HuH-7 (cell line): ENCODE measurements at regions not wholly inside any gene's neighbourhood (a gene's known extent, or its start where the extent isn't known, plus 50 kb on each side); places are given as distances from the start of the nearest gene placed in this dataset.
"Not testable (repeated sequence)": the region's sequence is repeated elsewhere in the genome, so short reads cannot be mapped to it uniquely, and the experiment has no call there.

Source experiments
- DNase-seq: peaks from one replicate; pipeline ENCODE4 v3.0.0; 2011; ENCODE audit warnings: low spot score

DNA sequence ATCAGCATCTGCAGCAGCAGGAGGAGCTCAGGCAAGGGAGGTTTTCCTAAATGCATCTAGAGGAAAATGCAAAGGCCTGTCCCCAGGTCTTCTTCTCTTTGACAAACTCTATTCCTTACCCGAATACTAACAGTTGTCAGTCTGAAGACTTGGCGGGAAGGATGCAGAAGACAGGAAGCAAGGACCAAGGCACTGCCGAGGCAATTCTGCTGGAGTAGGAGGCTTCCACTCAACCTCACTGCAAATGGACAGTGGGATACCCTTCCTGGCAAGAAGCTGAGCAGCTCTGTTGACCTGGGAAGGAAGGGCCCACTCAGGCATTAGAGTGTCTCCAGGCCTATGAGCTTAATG is 373.0 kb downstream of the CCSER2 start:
- no peak for DNase-seq

DNA sequence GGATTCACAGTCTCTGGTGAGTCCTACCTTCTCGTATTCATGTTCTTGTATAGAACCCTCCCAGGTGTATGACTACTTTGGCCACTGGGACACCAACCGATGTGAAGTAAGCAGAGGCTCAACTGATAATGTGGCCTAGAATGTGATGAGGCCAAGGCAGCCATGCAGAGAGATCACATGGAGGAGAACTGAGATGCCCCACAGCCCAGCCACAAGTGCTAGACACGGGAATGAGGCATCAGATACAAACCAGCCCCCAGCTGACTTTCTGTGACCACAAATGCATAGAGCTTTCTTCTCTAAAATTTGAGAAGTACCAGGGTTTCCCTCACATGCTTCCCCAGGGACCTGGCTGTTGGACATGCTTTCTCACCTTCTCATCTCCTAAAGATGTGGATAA is 375.7 kb downstream of the CCSER2 start:
- no peak for DNase-seq

DNA sequence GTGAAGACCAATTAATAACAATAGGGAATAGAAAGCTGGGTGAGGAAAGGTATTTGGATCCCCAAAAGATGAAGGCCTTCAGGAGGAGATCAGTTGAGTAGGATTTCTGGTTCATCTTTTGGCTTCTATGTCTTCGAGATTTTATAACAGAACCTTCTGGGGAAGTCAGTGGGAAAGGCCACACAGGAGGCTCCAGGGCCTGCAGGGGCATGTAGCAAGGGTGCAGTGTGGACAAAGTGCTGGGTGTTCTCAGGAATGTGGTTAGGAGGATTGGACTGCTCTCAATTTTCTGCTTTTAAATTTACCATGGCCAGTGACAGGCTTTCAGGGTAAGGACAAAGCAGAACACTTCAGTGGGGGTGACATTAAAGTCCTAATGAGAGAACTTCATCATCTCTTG is 378.0 kb downstream of the CCSER2 start:
- DNase-seq = no peak

DNA sequence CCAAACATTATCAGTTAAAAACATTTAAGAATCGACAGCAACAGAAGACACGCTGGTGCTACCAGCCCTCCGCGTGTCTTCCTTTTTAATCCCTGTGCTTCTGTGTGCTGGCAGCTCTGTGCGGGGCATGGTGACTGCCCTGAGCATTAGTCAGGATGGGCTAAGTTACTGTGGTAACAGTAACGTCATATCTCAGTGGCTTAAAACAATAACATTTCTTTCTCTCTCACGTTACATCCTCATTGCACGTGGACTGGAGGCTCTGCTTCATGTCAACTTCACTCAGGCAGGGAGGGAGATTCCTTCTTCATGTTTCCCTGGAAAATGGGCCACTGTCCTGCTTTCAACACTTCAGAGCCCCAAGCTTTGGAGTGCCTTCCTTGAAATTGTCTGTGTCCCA is 378.5 kb downstream of the CCSER2 start:
- no peak for DNase-seq

DNA sequence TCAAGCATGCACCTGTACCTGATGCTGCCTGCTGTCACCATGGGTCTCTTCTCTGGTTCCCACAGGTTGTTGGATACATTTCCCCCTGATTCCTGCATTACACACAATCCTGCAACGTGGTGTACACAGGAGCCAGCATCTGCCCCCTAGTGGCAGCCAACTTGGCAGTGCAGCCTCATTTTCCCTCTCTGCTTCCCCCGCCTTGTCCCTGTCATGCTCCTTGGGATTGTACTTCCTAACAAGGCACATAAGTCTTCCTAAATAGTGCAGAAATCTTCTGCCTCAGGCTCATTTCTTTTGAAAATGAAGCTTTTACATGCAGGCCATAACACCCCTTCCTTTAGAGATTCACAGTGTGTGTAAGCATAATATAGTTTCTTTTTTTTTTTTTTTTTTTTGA is 387.5 kb downstream of the CCSER2 start:
- peak; percentile 54 for DNase-seq

DNA sequence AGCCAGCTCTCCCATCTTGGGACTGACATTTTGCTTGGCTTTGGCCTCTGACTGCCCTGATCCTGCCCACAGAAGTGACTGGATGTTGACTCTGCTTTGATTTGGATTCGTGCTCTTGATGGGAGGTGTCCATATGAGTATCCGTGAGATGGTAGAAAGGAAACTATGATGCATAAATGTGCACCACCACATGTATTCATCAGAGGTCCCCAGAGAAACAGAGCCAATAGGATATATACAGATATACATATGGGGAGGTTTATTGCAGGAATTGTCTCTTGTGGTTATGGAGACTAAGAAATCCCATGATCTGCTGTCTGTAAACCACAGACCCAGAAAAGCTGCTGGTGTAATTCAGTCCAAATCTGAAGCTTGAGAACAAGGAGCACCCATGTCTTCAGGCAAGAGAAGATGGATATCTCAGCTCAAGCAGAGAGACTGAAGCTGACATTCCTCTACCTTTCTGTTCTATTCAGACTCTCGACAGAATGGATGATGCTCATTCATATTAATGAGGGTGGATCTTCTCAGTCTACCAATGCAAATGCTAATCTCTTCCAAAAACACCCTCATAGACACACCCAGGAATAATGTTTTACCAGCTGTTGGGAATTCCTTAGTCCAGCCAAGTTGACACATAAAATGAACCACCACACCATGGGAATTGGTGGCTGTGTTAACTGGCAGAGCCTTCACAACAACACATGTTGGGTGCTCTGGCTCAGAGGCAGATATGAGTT is 390.7 kb downstream of the CCSER2 start:
- no peak for DNase-seq

DNA sequence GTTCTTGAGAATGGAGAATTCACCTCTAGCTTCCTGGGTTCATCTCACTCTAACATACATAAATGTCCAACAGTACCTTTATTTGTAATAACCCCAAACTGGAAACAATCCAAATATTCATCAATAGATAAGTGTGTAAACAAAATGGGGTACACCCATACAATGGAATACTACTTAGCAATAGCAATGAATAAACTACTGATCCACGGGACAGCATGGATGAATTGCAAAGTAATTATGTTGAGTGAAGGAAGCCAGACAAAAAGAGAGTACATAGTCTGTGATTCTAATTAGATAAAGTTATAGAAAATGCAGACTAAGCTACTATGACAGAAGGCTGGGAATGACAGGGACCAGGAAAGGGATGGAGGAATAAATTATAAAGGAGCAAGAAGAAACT is 391.3 kb downstream of the CCSER2 start:
- DNase-seq = no peak

DNA sequence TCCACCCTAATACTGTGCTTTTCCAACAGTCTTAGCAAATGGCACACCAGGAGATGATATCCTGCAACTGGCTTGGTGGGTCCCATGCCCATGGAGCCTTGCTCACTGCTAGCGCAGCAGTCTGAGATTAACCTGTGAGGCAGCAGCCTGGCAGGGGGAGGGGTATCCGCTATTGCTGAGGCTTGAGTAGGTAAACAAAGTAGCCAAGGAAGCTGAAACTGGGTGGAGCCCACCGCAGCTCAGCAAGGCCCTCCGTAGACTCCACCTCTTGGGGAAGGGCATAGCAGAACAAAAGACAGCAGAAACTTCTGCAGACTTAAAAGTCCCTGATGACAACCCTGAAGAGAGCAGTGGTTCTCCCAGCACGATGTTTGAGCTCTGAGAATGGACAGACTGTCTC is 399.0 kb downstream of the CCSER2 start:
- DNase-seq = no peak

DNA sequence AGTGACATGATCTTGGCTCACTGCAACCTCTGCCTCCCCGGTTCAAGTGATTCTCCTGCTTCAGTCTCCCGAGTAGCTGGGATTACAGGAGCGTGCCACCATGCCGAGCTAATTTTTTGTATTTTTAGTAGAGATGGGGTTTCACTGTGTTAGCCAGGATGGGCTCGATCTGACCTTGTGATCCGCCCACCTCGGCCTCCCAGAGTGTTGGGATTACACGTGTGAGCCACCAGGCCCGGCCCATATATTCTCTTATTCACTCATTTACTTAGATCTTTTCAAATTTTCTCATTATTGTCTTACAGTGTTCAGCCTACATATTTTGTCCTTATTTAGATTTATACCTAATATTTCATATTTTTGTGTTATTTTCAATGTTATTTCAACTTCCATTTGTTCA is 410.7 kb downstream of the CCSER2 start:
- DNase-seq = not testable (repeated sequence)

DNA sequence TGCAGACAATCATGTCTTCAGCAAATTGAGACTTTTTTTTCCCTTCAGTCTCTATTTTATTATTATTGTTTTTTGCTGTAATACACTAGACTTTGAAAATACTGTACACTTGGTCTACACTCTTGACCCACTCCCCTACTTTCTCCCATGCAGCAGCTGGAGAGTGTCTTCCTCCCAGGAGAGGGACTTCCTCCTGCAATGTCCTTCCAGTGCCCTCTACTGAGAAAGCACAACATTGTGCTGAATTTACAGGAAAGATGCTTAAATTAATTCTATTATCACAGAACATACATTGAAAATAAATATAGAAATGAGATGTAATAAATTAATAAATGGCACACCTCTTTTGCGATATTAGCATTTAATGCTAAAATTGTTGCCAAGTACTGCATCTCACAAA is 411.3 kb downstream of the CCSER2 start:
- DNase-seq = no peak

DNA sequence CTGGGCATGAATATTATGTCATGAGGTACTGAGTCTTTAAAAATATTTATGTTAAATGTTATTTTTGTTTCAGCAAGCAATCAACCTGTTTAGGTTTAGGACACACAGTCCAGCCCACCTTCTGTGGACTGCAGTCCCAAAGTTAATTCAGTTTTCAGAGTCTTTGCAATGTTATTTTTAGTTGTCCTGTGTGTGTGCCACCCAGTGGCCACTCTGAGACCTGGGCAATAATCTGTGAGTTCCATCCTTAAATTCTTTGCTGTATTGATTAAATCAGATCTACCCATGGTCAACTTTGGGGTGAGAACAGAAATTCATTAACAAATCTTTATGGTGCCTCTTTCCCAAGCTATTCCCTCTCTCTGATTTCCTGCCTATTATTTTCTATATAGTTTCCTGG is 415.1 kb downstream of the CCSER2 start:
- no peak for DNase-seq

DNA sequence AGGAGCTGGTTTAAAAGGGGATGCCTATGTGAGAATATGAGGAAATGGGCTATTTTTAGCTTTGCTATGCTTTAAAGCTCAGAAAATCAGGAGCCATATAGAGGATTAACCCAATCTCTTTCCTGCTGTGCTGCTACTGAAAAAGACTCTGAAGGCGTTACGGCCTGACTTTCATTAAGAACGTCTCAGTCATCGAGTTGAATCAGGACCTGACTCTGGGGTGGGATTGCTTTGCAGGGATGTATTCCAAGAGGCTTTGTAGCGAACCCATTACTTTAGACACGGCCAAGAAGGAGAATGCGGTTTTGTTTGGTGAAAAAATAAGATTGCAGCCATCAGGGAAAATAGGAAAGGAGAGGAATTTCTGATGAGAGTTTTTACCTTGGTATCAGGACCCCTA is 426.9 kb downstream of the CCSER2 start:
- DNase-seq = no peak

DNA sequence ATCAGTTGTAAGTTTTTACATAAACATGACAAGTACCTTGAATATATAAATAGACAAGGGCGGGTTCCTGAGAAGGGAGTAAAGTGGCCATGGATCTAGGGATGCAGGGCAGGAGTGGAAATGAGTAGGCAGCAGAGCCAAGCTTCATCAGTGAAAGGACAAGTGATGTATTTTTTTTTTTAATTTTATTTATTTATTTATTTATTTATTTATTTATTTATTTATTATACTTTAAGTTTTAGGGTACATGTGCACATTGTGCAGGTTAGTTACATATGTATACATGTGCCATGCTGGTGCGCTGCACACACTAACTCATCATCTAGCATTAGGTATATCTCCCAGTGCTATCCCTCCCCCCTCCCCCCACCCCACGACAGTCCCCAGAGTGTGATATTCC is 428.3 kb downstream of the CCSER2 start:
- not testable (repeated sequence) for DNase-seq

DNA sequence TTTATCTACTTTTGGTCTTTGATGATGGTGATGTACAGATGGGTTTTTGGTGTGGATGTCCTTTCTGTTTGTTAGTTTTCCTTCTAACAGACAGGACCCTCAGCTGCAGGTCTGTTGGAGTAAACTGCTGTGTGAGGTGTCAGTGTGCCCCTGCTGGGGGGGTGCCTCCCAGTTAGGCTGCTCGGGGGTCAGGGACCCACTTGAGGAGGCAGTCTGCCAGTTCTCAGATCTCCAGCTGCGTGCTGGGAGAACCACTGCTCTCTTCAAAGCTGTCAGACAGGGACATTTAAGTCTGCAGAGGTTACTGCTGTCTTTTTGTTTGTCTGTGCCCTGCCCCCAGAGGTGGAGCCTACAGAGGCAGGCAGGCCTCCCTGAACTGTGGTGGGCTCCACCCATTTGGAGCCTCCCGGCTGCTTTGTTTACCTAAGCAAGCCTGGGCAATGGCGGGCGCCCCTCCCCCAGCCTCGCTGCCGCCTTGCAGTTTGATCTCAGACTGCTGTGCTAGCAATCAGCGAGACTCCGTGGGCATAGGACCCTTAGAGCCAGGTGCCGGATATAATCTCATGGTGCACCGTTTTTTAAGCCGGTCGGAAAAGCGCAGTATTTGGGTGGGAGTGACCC is 433.7 kb downstream of the CCSER2 start:
- DNase-seq = not testable (repeated sequence)

DNA sequence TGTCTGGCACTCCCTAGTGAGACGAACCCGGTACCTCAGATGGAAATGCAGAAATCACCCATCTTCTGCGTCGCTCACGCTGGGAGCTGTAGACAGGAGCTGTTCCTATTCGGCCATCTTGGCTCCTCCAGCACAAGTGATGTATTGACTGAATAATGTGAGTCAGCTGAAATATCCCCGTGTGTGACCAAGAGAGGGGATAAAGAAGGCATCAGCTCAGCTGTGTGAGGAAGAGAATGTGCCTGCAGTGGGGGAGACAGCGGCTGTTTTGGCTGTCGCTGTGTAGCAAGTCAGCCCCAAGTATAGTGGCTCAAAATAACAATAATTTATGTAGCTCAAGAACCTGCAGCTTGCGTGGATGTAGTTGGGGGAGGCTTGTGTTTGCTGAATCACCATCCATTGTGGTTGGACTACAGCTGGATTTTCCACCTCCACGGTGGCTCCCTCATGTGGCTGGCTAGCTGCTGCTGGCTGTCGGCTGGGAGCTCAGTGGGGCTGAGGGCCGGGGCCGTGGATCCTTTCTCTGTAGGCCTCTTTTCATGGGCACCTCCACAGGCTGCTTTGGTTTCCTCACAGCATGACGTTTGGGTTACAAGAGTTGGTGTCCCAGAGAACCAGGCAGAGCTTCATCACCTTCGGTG is 434.5 kb downstream of the CCSER2 start:
- peak; percentile 12 for DNase-seq

DNA sequence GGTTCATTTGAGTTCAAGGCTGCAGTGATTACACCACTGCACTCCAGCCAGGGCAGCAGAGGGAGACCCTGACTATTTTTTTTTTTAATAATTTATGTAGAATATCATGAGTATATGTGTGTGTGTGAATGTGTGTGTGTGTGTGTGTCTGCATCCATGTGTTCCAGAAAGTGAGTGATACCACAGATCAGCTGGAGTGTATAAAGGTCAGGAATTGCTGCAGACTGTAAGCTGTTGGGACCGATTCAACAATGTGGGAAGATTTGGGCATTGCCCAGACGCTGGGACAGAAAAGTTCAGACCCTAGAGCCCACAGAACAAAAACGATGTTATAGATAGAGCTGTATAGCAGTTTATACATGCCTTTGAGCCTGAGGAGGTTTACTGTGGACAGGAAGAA is 435.6 kb downstream of the CCSER2 start:
- DNase-seq = no peak

DNA sequence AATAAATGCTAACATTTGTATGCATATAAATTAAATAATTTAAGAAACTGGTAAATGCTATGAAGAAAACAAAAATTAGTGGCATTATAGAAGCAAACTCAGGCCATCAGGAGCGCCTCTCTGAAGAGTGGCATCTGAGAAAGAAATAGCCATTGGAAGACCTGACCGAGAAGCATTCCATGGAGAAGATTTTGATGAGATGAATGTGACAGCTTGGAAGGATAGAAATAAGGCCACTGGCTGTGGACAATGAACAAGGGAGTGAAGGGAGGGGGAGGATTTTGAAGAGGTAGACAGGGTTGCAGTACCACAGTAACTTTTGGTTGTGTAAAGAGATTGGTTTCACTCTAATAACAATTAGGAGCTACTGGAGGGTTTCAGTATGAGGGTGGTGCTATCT is 436.7 kb downstream of the CCSER2 start:
- DNase-seq = no peak

DNA sequence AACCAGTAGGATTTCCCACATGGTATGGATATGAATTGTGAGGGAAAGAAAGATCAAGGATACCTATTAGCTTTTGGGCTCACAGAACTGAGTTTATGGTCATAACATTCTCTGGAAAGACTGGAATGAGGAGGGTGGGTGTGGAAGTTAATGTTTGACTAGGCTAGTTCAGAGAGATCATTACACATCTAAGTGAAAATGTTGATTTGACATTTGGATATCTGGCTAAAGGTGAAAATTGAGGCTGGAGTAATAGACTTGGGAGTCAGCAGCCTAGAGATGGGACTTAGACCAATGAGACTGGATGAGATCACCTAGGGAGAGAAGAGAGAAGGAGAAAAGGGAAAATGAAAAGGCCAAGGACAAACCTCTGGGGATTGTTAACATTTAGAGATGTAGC is 437.3 kb downstream of the CCSER2 start:
- no peak for DNase-seq

DNA sequence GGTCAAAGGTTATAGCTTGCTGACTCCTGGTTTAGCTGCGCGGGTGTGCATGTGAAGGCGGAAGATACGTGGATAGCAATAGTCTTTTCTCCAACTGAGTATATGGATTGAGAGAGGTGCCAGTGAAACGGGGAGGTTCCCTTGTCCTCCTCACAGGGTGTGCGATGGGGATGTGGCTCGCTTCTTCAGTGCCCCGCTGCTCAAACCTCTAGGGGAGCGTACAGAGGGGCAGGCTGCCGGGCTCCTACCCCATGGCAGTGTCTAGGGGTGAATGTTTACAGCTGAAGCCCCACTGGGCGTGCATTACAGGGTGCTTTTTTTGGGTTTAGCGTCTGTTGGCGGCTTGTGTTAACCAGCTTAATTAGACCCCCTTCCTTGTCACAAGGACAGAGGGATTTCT is 438.5 kb downstream of the CCSER2 start:
- no peak for DNase-seq

DNA sequence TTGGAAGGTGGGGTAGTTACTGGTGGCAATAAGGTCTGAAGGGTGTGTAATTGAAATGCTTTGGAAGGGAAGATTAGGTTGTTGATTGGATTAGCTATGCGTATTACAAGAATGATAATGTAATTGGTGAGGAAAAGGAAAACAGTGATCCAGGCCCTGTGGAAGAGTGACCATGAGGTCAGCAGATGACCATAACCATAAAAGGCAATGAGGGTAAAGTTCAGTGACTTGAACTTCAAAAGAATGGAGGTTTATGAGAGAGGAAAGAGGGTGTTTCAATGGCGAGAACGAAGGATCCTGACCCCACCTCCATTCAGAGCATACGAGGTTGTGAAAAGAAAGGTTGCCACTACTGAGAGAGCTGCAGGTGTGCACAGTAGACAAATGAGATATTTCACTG is 439.7 kb downstream of the CCSER2 start:
- DNase-seq = no peak

DNA sequence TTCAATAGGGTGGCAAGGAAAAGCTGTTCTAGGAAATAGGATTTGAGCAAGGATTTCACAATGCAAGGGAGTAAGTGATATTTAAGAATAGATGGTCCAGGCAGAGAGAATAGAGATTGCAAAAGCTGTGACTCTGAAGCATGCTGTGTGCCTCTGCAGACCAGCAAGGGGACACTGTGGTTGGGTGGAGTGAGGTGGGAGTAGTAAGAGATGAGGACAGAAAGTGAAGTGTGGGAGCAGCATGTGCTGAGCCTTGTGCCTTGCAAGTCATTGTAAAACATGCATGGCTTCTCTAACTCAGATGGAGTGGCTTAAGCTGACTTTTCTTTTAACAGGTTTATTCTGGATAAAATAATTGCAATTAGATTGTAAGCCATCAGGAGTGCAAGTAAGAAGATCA is 442.4 kb downstream of the CCSER2 start:
- no peak for DNase-seq

DNA sequence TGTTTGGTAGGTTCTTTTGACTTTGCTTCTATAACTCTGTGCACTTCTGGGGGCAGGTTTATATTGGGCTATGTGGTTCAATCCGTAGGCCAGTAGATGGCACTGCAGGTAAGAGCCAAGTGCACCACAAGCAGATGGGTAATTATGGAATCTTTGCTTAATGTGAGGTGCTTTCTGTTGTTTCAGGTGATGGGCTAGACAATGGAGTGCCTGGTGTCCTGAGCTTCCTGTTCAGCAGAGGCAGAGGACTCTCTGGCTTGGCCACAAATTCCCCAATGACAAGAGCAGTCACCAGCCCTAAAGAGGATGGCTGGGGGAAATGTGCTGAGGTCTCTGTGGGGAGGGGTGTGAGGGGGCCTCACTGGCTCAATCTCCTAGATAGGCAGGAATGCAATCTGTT is 455.0 kb downstream of the CCSER2 start:
- peak; percentile 22 for DNase-seq

DNA sequence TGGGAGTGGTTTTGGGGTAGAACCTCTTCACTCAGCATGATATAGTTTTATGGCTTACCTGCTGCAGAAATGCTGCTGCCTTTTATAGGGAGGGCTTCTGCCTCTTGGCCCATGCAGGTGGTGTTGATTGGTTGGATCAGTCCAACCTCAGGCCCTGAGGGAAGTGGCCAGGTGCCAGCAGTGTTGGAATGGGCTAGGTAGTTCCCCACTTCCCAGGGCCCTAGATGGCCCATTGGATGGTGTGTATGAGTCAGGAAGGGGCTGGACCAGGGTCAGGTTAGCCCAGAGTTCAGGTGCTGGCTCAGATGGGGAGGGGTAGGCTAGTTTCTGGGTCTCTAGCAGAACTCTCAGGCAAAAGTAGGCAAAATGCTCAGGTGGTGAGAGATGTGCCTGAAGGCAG is 455.5 kb downstream of the CCSER2 start:
- DNase-seq = no peak

DNA sequence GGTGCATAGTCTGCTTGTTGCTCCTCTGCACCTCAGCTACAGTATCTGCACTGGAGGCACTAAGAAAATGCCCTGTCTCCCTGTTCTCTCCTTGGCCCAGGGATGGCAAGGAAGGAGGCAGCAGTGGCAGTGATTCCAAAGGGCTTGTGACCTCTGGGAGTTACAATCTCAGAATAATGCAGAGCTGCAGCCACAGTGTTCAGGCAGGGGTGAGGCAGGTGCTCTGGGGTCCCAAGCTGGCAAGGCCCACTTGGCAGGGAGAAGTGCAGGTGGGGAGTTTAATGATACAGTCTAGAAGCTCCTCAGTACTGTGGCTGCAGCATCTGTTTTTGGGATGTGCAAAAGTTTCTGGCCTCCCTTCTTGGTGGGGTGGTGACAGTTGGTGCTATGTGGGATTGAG is 456.4 kb downstream of the CCSER2 start:
- DNase-seq = no peak
